ENCODE measurements at regions not wholly inside any gene's neighbourhood (a gene's known extent, or its start where the extent isn't known, plus 50 kb on each side); places are given as distances from the start of the nearest gene placed in this dataset.
"Not testable (repeated sequence)": the region's sequence is repeated elsewhere in the genome, so short reads cannot be mapped to it uniquely, and the experiment has no call there.

DNA sequence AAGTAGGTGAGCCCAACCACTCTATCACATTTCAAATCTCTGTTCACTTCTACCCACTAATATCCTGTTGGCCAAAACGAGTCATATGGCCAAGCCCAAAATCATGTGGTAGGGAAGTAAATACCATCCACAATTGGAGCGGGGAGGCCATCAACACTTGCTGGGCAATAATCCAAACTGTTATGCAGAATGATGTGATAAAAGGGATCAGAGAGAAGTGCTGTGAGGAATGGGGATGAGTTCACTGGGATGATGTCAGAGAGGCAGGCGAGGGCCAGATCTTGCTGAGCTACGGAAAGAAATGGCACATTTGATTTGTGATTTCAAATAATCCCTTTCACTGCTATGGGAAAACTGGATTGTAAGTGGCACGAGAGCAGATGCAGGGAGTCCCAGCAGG, 188.4 kb downstream of the NPIPA8 start:
- DNase-seq (ENCODE audit: low spot score): not testable (repeated sequence)

DNA sequence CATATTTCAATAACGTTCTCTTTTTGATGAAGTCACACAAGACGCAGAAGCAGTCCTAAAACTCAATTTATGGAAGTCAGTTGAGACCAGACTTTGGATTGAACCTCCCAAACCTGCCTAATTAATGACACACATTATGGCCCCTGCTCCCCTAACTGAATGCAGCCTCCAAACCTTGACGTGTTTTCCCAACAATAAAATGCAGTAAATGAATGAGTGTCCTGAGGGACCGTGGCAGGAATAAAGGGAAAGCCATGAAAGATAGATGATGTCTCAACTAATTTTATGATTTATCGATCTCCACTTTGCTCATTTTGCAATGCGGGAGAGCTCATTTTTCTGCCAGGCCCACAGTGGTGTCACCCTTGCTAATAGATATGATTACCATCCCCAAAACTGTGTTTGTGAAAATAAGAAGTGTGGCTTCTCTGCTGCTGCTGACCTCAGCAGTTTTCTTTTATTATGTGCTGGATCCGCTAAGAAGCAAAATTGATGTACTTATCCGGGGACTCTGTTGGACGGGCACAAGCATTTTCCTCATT, 189.9 kb downstream of the NPIPA8 start:
- DNase-seq (ENCODE audit: low spot score): not testable (repeated sequence)

DNA sequence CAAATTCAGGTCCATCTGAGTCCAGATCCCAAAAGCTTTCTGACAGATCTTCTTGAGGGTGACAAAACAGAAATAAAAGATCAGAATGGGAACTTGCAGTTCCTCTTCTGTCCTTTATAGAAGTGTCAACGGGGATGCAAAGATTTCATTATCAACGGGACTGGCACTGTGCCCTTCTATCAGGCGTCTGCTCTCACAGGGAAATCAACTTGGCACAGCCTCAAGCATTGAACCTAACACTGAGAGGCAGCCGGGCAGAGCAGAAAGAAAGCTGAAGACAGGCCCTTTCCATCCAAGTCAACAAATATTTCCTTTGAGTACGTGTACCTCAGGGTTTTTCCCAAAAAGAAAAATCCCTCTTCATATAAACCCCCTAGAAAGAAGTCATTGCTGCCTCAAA, 194.5 kb downstream of the NPIPA8 start:
- DNase-seq (ENCODE audit: low spot score): not testable (repeated sequence)

GRCh38 chr16:18136288-18136687, 200.2 kb downstream of the NPIPA8 start:
- not testable (repeated sequence) for DNase-seq (ENCODE audit: low spot score)

GRCh38 chr16:18135024-18135423, 201.5 kb downstream of the NPIPA8 start:
- DNase-seq (ENCODE audit: low spot score): not testable (repeated sequence)

DNA sequence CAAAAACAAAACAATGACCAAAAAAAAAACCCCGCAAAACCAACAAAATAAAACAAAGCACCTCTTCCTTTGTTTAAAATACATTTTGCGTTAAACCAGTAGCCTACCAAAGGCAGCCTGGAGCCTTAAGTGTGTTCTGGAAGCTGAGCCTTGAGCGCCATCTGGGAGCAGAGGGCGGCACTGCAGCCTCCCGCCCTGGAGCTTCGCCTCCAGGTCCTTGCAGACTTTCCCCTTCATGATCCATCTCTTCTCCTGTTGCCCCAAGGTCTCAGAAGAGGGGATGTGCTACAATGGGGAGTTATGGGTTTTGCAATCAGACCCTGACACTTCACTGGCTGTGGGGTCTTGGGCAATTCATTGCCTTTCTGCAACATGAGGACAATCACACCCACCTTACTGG, 204.9 kb downstream of the NPIPA8 start:
- DNase-seq (ENCODE audit: low spot score): not testable (repeated sequence)

GRCh38 chr16:18130478-18131120, 205.9 kb downstream of the NPIPA8 start:
- not testable (repeated sequence) for DNase-seq (ENCODE audit: low spot score)

GRCh38 chr16:18127033-18127432, 209.5 kb downstream of the NPIPA8 start:
- not testable (repeated sequence) for DNase-seq (ENCODE audit: low spot score)

DNA sequence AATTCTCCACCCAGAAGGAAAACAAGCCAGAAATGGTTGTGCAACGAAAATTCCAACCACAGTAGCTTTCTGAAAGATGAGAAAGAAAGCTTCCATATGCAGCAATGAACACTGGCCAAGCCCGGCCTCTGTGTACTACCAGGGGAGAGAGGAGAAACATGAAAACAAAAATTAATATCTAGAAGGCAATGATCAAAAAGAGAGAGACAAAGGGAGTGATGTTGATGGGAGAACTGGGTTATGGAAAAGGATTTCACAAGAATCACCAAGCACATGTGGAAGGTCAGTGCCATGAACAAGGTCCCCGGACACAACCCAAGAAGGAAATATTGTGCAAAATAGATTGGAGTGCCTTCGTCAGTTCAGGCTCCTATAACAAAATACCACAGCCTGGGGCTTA, 217.4 kb downstream of the NPIPA8 start:
- DNase-seq (ENCODE audit: low spot score): not testable (repeated sequence)

DNA sequence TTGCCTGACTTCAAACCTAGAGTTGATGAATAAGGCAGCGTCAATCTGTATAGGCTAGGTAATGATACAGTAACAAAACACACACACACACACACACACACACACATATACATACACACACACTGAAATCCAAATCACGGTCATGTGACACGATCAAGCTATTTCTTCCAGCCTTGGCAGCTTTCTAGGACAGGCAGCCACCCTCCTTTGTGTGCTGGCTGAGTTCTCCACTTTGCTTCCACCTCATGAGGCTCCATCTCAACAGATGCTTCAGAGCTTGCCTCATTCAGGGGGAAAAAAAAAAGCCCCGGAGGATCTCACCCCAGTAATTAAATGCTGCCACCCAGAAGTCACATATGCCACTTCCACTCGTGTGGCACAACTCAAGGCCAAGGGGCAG, 217.9 kb downstream of the NPIPA8 start:
- DNase-seq (ENCODE audit: low spot score): not testable (repeated sequence)

DNA sequence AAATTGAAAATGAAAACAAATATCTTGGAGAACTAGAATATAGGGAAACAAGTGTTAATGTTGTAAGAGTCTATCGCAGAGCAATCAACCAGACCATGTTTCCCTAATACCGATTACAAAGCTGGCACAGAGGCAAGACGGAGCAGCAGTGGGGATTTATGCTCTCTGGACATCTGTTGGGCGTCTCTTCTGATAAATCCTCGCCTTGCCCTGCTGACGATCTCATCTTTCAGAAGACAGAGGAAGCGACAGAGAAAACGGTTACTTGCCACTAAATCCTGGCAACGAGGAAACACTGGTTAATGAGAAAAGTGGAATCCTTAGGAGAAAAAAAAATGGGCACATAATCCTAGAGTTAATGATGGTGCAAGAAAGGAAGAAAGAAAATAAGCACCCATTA, 218.5 kb downstream of the NPIPA8 start:
- DNase-seq (ENCODE audit: low spot score): not testable (repeated sequence)

DNA sequence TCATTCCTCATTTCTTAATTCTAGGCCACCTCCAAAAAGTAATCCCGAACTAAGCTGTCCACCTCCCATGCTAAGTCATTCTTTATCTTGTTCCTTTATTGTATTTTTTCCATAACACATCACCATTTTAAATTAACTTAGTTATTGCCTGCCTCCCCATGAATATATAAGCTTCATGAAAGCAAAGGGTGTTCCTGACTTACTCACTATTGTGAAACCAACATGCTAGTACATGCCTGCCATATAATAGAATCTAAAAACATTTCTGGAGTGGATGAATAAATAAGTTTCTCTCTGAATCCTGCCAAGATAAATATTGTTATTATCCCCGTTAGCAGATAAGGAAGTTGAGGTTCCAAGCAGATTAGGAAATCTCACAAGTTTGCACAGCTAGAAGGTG, 232.1 kb downstream of the NPIPA8 start:
- DNase-seq (ENCODE audit: low spot score): not testable (repeated sequence)

DNA sequence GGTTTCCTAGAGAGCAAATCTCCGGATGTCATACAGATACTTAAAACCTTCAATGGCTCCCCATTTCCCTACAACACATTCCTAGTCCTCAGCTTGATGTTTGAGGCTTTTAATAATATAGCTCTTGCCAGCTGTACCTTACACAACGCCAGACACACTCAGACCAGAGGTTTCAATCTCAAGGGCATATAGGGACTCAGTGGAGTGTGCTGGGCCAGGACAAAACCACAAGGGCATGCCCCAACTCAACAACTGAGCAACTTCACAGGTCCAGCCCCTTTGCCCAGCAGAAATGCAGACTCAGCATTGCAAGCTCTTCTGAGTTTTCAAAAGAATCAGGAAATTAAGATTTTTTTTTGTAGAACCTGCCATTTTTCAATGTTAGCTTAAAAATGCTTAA, 235.5 kb downstream of the NPIPA8 start:
- not testable (repeated sequence) for DNase-seq (ENCODE audit: low spot score)

- DNase-seq (ENCODE audit: low spot score): not testable (repeated sequence)
Measured at GRCh38 chr16:18092605-18093004, 243.9 kb downstream of the NPIPA8 start.

GRCh38 chr16:18080658-18081363, 255.7 kb downstream of the NPIPA8 start:
- DNase-seq (ENCODE audit: low spot score): not testable (repeated sequence)

DNA sequence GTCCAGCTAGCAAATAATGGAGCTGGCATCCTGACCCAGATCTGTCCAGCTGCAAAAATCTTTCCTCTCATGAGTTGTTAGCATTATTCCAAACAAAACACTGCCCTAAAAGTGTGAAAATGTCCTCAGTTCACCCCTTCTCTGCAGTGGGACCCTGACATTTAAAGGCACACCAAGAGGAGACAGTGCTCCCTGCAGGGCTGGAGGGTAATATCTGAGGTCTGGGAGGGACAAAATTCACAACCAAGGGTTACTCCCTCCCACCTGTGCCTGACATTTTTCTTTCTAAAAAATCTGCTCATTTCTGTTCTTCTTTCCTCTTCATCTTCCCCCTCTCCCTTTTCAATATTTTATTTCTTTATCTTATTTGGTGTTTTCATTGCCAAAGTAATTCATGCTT, 258.6 kb downstream of the NPIPA8 start:
- not testable (repeated sequence) for DNase-seq (ENCODE audit: low spot score)

DNA sequence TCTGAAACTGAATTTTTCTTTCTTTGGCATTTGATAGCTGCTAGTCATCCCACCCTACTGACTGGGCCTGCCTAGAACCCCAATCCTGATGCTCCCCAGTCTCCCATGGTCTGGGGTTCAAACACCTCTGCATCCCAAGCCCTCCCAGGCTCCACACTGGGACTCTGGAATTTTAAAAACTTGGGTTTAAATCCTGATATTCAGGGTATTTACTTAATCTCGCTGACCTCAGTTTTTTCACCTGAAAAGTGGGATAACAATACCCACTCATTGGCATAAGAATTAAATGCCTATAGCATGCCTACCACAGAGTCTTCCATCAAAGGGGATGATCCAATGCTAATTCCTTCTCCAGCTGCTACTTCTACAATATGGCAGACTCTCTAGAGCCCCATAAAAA, 264.4 kb downstream of the NPIPA8 start:
- DNase-seq (ENCODE audit: low spot score): no peak

GRCh38 chr16:18069683-18070082, 266.9 kb downstream of the NPIPA8 start:
- DNase-seq (ENCODE audit: low spot score): no peak

DNA sequence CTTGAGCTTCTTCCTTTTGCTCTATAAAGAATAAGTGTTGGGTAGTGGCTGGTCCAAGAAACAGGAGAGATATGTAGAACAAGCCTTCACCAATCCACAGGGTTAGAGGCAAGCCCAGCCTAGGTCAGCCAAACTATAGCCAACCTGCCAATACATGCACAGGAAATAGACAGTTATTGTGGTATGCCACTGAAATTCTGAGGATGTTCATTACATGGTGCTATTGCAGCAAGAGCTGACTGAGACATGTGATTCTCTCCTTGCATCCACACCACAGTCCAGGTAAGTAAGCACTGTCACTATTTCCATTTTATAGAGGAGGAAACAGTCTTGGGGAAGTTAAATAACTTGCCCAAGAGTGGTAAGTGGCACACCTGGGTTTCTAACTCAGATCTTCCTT, 268.1 kb downstream of the NPIPA8 start:
- DNase-seq (ENCODE audit: low spot score): no peak

DNA sequence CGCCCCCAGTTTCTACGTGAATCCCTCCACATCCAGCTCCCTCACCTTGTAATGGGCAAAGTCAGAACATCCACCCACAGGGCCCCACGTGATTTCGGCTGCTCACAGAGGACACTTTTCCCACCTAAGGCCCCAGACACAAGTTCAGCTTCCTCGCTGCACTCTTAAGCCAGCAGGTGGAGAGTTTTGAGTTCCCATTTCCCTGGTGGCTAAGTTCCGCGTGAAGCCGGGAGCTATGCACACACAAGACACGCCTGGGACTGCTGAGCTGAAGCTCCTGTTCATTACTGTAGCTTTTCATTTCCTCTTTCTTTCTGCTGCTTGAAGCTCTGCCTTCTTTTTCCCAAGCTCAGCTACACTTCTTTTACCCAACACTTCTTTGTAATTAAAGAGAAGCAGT, 273.8 kb downstream of the NPIPA8 start:
- no peak for DNase-seq (ENCODE audit: low spot score)

- DNase-seq (ENCODE audit: low spot score): no peak
Measured at GRCh38 chr16:18060351-18060750, 276.2 kb downstream of the NPIPA8 start.

- DNase-seq (ENCODE audit: low spot score): no peak
Measured at GRCh38 chr16:18059577-18059976, 277.0 kb downstream of the NPIPA8 start.

DNA sequence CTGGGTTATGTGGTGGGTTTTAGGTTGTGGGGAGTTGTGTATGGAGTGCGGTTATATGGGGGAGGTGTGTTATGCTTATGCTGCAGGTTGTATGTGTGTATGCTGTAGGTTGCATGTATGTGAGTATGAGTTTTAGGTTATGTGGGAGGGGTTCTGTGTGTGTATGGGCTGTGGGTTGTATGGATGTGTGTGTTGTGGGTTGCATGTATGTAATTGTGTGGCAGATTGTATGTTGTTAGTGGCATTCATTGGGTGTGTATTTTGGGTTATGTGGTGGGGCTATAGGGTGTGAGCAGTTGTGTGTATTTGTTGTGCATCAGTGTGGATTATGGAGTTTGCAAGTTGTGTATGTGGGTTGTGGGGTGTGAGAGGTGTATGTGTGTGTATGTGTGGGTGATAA, 277.4 kb downstream of the NPIPA8 start:
- DNase-seq (ENCODE audit: low spot score): no peak

Measured in mucosa of gallbladder (tissue), 1 donor.